ENCODE measurements at regions not wholly inside any gene's neighbourhood (a gene's known extent, or its start where the extent isn't known, plus 50 kb on each side); places are given as distances from the start of the nearest gene placed in this dataset.
"Not testable (repeated sequence)": the region's sequence is repeated elsewhere in the genome, so short reads cannot be mapped to it uniquely, and the experiment has no call there.

DNA sequence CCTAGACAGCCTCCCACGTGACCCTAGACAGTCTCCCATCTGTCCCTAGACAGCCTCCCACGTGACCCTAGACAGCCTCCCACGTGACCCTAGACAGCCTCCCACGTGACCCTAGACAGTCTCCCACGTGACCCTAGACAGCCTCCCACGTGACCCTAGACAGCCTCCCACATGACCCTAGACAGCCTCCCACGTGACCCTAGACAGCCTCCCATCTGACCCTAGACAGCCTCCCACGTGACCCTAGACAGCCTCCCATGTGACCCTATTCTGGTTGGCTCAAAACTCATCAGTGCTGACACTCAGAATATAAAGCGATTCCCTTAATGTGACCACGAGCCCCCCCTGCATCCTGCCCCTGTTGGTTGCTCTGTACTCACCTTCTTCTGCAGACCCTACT, 224.7 kb upstream of the TMEM132C start:
- not testable (repeated sequence) for TF ChIP-seq CTCF, POLR2A (IDR thresholded peaks at IDR 0.05)

Measured in heart left ventricle (tissue), 13 donors.